ENCODE measurements at regions not wholly inside any gene's neighbourhood (a gene's known extent, or its start where the extent isn't known, plus 50 kb on each side); places are given as distances from the start of the nearest gene placed in this dataset.
A peak's percentile ranks its signal among the peaks of the same experiment; 100 is the strongest.
"Not testable (repeated sequence)": the region's sequence is repeated elsewhere in the genome, so short reads cannot be mapped to it uniquely, and the experiment has no call there.

DNA sequence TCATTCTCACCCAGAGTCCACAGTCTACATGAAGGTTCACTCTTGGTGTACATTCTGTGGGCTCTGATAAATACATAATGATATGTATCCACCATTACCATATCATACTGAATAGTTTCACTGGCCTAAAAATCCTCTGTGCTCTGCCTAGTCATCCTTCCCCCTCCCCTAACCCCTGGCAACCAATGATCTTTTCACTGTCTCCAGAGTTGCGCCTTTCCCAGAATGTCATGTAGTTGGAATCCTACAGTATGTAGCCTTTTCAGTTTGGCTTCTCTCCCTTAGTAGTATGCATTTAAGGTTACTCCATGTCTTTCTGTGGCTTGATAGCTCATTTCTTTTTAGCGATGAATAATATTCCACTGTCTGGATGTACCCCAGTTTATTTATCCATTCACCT lies 101.3 kb downstream of the NOG start:
- no peak for DNase-seq

DNA sequence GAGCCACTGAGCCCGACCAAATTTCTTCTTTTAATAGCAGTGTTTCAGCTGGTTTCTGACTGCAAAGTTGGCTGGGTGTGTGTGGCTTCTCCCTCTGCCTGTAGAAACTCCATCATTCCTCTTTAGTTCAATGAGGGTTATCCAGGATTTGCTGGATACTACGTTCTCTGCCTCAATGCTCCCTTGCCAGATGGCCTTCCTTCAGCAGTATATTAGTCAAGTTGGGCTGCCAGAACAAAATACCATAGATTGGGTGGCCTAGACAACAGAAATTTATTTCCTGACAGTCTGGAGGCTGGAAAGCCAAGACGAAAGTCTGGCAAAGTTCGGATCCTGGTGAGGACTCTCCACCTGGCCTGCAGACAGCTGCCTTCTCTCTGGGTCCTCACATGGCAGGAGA lies 103.7 kb downstream of the NOG start:
- DNase-seq: peak; percentile 36

DNA sequence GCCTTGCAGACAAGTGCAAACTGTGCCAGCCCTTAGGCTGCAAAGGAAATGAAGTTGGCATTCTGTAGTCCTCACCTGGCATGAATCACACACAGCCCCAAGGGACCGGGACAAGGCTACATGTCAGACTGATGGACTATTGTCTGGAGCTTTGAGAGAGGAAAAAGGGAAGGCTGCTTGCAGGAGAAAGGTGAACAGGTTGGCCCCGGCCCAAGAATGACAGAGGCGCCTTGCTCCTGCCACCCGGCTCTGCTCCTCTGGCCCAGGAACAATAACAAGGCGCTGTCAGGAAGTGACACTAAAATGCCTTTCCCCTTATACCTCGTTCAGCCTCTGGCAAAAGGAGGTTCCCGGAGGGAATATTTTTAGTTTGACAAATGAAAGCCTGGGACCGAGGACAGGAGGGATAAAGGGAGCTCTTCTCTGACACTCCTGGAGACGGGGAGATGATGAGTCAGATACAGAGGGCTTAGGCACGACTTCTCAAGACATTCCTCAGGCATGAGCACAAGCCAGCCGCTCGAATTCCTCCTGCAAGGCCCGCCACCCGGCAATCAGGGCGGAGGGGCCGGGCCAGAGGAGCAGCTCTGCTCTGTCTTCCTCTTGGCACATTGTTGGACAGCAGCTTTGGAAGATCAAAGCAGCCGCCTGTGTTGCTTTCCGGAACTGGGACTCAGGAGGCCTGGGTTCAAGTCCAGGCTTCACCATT lies 105.8 kb downstream of the NOG start:
- DNase-seq: peak; percentile 72

DNA sequence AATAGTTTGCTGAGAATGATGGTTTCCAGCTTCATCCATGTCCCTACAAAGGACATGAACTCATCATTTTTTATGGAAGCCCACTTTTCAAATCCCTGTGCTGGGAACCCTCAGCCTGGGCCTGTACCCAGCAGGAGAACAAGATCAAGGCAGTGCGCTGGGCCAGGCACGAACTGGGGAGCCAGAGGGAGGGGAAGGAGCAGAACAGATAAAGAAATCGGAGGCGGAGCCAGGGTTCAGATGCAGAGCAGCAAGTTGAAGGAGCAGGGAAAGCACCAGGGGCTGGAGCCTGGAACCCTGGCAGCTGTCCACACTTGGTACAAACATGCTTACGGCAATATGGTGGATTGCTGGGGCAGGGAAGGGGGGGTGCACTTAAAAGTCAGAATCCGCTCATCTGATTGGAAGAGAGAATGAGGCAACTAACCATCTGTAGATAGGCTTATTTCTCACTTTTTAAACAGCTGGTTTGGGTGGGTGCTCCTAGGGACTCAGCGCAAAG lies 107.5 kb downstream of the NOG start:
- no peak for DNase-seq

DNA sequence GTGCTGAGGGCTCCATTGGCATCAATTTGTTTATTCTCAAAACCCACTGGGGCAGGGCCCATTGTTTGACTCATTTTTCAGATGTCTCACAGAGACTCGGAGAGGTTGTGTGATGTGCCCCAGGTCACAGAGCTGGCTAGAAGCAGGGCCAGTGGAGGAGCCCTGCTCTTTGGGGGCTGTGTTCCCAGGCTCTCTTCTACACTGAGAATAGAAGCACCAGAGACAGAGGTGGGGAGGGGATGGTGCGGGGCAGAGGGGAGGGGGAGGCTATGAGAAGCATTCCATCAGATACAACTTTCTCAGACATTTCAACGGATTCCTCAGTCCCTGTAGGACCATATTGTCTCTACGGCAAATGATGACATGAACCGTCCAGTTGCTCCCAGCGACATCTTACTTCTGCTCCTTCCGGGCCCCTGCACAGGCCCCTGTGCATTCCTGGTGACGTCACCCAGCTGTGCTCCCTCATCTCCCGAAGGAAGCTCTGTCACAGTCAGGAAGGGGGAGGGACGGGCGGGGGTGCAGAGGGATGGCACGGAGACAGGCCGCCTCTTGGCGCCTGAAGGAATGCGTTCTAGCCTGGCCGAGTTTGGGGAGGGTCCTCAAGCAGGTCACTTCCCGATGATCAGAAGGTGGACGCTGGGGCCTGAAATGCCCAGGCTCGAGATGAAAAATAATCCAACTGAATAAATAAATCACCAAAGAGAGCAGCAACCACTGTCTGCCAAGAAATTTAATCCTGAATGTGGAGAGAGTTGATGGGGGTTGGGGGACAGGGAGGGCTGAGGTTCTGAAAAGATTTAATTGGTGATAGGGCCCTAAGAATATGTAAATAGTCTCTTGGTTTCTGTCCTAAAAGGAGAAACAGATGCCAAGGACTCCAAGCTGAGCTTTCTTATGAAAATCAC lies 114.1 kb downstream of the NOG start:
- peak; percentile 46 for DNase-seq

DNA sequence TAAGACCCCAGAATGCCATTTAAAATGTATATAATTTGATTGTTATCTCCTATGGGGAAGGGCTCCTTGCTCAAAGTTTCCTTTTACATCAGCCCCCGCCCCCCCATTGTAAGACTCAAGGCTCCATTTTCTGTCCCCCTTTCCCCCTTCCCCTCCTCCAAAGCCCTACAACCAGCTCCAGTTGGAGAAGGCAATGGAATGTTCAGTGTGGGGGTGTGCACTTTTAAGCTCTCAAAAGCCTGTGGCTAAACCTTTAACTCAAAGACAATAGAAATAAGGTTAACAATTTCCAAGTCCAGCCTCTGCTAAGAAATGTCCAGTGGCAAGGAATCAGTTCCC lies 114.7 kb downstream of the NOG start:
- no peak for DNase-seq

DNA sequence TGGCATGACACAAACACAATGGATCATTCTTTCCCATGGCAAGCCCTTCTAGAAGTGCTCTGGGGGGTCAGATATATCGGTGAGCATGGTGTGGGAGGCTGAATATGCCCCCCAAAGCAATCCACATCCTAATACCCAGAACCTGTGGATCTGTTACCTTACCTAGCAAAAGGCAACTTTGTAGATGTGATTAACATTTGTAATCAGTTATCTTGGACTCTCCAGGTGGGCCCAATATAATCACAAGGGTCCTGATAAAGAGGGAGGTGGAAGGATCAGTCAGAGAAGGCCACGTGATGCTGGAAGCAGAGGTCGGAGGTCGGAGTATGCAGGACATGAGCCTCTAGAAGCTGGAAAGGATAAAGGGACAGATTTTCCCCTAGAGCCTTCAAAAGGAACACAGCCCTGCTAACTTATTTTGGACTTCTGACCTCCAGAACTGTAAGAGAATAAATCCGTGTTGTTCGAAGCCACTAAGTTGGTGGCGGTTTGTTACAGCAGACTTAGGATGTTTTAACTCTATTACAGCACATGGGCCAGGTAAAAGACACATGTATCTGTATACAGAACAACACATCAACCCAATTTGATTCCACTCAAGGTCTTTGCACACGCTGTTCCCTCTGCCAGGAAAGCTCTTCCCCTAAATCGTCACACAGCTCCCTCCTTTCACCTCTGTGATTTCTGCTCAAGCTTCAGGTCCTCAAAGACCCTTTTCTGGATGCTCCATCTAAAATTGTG lies 115.3 kb downstream of the NOG start:
- no peak for DNase-seq

DNA sequence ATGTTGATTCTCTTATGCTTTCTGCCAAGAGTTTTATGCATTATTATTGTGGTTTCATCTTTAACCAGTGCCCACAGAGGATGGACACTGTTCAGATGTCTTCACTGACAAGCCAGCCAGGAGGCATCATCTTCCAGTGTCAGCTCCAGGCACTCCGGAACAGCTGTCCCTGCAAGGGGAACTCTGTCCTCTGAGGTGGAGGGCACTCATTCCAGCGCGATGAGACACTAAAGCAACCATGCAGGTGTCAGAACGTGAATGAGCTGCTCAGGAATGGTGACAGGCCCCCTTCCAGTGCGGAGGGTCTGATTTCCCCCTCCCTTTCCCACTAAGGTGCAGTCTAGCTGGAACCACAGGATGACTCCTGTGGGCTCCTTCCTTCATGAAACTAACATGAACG lies 117.5 kb downstream of the NOG start:
- no peak for DNase-seq

DNA sequence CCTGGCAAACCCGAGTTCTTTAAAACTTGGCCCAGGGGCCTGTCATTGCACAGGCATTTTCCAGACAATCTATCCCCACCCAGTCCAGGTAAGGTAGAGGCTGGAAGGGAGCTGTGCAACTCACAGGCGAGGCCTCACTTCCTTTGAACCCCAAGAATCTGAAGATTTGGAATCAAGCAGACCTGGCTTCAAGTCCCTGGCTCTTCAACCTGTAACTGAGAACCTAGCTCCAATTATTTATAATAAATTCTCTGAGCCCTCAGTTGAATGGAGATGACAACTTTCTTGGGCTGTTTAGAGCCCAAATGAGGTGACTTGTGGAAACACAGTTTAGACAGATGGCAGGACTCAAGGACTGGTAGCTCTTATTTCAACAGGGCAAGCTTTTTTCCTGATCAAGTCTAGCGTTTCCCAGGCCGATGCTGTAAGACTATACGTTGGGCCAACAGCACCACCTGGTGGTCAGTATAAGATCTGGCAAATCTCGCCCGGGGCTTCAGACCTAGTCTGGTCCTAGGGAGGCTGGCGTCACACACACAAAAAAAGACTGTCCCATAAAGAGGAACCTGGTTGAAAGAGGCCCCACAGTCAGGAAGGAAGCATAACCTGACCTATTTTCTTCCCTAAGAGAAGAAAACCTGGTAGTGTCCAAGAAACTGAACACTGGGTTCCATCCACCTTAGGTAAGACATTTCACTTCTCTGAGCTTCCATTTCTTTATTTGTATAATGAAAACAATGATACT lies 117.9 kb downstream of the C17orf67 start:
- peak; percentile 89 for DNase-seq

DNA sequence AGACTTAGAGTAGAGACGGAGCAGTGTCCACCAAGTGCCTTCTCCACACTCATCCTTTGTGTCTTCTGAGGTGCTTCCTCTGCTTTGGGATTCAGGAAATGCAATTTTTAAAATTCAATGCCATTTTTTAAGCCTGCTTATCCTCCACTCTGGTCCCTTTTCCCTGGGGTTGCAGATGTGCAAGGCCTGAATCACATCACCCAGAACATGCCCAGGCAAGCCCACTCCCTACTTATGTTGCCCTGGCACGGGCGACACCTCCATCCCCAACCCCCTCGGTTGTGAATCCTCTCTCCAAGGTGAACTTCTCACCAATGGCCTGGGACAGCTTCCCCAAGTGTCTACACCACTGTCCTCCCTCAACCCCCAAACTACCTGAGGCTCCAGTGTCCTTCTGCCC lies 116.2 kb downstream of the C17orf67 start:
- no peak for DNase-seq

DNA sequence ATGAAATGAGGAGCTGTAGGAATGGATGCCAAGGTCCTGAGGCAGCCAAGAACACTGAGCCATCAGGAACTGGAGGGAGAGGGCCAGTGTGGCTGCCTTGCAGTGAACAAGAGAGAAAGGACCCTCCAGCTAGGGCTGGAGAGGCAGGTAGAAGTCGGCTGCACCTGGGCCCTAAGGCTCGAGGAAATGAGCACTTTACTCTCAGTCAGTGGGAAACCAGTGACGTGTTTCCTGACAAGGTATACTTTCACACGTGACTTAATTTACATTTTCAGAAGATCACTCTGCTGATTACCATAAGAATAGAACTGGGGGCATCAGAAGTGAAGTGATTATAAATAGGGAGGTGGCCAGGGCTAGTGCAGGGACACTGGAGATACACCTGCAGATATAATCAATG lies 115.2 kb downstream of the C17orf67 start:
- DNase-seq: no peak

DNA sequence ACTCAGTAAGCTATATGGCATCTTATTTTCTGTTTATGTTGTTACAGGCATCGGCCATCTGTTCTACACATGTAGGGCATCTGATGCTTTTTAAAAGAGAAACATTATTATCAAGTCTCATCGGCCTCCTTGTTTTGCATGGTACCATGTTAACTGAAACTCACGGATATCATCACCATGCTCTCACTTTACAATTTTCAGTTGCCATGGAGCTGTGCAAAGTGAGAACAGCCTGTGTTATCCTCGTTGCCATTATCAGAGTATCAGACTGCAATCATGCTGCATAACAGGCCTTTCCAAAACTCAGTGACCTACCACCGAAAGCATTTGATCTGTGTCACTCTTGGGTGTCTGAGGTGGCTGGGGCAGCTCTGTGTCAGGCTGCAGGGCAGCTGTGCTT lies 110.3 kb downstream of the C17orf67 start:
- DNase-seq: no peak

DNA sequence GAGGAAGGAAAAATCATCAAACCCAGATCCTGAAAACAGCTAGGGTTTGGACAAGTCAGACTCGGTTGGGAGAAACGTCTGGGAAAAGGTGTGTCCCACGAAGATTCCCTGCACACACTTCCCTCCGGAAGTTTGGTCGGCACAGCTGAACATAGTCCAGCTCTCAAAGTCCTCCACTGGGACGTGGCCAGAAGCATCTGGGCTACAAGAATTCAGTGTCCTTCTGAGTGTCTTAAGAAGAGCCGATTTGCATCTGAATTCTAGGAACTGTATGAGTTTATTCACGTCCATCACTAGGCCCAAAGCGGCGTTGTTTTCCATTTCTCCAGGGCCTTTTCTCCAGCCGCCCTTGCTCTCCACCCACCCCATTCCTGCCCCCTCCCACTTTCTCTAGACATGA lies 109.1 kb downstream of the C17orf67 start:
- no peak for DNase-seq

DNA sequence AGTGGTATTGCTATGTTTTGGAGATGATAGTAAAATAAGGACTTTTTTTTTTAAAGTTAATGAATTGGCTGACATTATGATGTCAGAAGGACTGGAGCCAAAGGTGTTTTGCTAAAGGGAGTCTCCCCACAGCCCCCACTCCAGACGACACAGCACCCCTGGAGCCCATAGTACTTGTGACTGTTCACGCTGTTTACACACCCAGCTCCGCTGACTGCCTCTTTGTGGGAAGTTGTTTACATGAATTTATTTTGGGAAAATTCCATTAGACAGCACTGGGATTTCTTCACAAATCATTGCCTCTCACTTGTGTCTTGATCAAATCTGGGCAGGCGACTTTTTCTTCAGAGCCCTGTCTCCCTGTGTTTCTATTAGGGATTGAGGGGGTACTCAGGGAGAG lies 108.6 kb downstream of the C17orf67 start:
- no peak for DNase-seq

DNA sequence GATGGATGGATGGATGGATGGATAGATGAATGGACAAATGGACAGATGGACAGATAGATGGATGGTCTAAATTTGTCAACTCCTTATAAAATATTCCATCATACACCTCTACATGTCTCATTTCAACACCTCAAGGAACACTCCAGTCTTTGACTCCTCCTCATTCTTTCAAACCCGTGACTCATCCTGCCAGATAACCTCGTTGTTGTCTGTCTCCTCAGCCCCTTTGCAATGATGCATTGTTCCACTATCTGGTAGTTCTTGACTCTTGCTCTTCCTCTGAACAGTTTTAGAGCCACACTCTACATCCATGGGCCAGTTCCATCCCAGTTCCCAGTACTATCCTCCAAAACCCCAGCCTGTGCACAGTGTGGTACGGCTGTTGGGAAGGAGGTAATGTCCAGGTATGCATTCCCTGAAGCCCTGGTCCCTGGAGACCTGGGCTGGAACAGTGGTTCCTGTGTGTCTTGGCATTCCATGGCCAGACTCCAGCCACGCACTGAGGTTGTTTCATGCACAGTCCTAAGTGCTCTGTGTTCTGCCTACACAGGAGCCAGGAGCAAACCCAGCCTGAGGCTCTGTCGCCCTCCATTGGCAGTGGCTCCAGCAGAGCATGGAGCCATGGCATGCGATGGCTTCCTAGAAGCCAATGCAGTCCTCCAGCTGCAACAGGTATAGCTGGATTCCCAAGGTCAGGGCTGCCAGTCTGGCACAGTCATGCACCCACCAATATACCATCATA lies 105.7 kb downstream of the C17orf67 start:
- no peak for DNase-seq

DNA sequence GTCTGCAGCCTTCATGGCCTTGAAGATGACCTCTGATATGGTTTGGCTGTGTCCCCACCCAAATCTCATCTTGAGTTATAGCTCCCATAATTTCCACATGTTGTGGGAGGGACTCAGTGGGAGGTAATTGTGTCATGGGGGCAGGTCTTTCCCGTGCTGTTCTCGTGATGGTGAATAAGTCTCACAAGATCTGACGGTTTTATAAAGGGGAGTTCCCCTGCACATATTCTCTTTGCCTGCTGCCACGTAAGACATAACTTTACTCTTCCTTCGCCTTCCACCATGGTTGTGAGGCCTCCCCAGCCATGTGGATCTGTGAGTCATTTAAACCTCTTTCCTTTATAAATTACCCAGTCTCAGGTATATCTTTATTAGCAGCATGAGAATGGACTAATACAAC lies 102.6 kb downstream of the C17orf67 start:
- DNase-seq: not testable (repeated sequence)

DNA sequence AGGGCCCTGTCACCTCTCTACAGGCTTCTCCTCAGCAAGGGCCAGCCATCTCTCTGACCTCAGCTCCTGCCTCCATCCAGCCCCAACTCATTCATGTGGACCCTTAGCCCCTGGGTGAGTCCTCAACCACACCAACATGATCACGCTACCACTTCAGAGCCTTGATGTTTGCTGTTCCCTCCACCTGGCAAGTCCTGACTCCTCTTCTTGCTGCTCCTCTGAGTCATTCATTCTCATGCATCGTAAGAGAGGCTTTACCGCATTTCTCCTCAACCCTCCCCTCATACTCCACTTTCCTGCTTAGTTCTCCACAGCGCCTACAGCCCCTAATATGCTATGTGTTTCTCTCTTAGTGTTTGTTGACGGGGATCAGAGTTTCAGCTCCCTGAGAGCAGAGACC lies 99.9 kb downstream of the C17orf67 start:
- DNase-seq: no peak

DNA sequence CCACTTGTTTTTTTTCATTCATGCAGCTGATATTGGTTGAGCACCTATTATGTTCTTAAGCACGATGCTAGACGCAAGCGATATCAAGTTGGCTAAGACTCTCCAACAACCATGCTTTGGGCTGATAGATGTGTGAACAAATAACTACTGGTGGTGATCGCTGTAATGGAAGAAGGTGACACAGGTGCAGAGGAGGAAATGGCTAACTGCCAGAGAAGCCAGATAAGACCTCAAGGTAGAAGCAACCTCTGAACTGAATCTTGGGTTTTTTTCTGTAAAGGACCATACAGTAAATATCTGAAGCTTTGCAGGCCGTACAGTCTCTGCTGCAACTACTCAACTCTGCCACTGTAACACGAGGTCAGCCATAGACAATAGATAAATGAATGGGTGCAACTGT lies 97.9 kb downstream of the C17orf67 start:
- DNase-seq: no peak

DNA sequence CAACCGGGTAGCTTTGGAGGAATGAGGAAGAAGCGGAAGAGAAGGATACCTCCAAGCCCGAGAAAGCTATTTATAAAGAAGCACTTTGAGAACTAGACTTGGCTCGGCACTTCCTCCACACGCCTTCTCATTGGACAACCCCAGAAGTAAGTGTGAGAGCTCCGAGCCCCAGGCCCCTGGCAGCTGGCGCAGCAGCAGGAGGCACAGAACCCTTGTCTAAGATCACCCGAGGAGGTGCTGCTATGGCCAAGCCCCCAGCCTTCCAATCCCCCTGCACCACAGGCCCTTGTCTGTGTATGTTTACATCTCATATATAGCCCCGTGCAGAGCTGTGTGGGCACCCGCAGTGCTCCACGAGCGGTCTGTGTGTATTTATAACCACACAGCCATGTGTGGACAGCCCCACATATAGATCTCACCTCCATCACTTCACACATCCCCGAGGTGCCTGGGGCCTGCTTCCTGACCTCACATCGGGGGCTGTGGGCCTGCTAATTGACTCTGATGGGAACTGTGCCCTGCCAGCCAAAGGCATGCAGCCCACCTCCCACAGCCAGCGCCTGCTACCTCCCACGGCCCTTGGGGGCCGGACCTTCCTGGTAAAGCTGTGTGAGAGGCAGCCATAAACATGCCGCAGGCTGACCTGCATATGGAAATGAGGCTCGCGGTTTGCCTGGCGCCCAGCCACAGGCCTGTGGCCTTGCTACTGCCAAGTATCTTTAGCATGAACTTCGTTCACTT lies 96.1 kb downstream of the C17orf67 start:
- DNase-seq: peak; percentile 83

DNA sequence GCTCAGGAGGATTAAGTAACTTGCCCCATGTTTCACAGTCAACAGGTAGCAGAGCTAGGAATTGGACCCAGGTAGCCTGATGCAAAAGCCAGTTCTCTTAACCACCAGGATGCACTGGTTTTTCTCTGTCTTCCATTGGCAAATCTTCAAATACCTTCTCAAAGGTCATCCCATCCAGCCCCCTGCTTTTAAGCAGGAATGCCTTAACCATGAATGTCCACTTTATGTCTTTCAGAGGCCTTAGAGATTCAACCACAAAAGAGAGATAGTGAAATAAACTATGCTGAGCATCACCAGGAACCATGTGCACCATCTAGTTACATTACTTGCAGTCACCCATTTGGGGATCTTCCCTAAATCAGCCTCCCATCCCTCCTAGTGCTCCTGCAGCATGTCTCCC lies 94.3 kb downstream of the C17orf67 start:
- DNase-seq: no peak

DNA sequence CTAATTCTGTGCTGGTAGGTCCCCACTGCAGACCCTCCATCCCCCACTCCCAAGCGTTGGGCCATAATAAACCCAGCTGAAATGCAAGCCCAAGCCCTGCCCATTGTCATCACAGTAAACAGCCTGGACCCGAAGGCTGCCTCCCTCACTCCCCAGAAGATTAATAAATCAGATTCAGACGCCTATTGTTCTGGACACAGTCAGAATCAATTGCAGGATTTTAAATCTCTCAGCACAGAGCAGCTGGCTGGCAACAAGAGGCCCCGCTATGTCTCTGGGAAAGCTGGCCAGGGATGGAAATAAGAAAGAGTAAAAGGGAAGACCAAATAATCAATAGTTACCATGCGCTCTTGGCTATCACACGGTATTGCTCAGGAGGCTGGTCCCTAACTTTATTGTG lies 93.9 kb downstream of the C17orf67 start:
- DNase-seq: no peak

Measured in femur (tissue), 1 donor.